CD4-positive, alpha-beta T cell treated with Interferon gamma for 1 hour (primary cell): ENCODE measurements at regions not wholly inside any gene's neighbourhood (a gene's known extent, or its start where the extent isn't known, plus 50 kb on each side); places are given as distances from the start of the nearest gene placed in this dataset.

Source experiments
- DNase-seq: peaks from one replicate; pipeline ENCODE4 v3.0.0-alpha.2; 2020

- DNase-seq: no peak
These were observed 172.8 kb downstream of the LINC00237 start for GRCh38 chr20:20933142-20933958.

- DNase-seq: no peak
These were observed 174.0 kb downstream of the LINC00237 start for GRCh38 chr20:20932156-20932555.

- no peak for DNase-seq
These were observed 174.5 kb downstream of the LINC00237 start for GRCh38 chr20:20931632-20932031.

DNA sequence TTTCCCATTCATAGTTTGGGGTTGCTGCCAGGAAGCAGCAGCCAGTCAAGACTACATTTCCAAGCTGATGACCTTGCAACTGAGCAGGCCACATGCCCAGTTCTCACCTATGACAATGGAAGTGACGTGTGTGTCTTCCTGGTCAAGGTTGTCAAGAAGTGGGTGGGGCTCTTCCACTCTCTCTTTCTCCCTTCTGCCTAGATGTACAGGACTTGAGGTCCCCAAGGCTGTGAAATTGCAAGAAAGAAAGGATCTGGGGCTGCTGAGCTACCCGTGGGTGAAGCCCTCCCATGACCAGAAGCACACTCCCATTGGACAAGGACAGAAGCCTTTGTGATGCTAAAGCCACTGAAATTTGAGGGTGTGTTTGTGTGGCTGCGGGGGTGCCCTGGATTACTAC is 175.1 kb downstream of the LINC00237 start:
- no peak for DNase-seq

- DNase-seq: no peak
These were observed 175.7 kb downstream of the LINC00237 start for GRCh38 chr20:20930500-20930899.

GRCh38 chr20:20929341-20929740 is 176.8 kb downstream of the LINC00237 start:
- no peak for DNase-seq

- no peak for DNase-seq
These were observed 179.8 kb downstream of the LINC00237 start for GRCh38 chr20:20926222-20926905.

DNA sequence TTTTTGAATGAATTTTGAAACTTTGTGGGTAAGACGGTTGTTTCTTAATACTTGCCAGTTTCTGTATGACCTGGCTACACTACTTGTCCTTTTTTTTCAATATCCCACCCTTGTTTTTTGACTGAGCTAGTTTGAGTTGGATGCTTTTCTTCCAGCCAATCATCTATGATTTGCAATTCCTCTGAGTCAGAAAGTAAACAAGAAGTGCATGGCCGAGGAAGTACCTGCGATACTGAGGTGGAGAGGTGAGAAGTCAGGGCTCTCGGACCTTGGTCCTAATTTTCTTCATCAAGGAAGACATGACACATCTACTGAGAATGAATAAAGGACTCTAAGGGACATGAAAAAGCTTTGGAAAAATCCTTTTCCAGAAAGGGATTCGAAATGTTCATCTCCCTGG is 185.7 kb downstream of the LINC00237 start:
- DNase-seq: no peak

DNA sequence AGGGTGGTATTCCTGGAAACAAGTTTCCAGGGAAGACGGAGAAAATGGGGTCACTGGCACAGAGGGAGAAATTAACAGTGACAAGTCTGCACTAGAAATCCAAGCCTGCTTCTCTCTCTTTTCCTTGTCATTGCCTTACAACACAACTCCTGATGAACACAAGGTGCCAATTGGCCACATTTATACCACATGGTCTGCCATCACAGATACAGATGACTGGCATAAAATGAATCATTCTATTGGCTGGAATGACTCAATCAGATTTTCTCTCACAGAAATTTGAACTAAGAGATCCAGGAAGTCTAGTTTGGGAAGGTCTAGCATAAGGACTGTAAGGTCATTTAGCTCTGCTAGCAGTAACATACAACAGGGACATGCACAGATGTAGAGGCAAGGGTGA is 190.3 kb downstream of the LINC00237 start:
- no peak for DNase-seq

DNA sequence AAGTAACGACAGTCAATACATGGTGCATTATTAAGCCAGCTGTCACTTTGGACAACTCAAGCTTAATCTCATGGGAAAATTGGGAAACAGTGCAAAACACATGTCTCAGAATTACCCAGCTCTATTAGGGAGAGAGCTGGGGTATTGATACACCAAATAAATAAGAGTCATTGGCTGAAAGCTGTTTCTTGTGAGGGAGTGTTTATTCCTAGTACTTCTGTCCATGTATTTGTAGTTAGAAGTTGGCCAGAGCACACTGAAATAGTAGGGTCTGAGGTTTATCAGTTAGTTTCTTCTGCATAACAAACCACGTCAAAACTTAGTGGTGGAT is 192.0 kb upstream of the RALGAPA2 start:
- DNase-seq: no peak

DNA sequence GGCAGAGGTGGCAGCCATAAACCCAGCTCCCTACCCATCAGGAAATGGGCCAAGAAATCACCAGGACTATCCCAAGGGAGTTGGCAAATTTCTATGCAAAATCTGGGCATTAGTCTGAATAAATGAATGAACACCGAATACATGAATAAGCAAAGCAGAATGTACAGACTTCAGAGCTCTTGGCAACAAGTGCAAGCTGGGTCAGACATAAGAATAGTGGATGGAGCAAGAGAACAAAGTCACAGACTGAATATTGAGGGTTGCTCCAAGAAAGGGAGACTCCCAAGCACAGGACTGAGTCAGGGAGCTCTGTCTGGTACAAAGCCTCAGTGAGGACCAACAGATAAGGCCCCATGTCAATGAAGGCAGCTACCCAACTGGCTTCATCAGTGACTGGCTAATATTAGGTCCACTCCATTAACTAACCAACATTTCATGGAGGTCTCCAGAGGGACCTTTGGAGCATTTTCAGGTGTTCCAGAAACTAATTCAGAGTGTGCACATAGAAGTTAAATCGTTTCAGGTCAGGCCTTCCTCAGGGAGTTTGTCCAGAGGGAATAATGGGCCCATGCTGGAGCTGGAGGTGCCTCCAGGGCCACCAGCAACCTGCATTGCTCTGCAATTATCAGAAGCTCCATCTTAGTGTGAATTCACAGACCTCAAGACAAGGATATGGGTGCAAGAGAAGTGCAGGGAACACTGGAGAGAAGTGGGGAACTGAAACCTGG is 191.5 kb upstream of the RALGAPA2 start:
- no peak for DNase-seq

DNA sequence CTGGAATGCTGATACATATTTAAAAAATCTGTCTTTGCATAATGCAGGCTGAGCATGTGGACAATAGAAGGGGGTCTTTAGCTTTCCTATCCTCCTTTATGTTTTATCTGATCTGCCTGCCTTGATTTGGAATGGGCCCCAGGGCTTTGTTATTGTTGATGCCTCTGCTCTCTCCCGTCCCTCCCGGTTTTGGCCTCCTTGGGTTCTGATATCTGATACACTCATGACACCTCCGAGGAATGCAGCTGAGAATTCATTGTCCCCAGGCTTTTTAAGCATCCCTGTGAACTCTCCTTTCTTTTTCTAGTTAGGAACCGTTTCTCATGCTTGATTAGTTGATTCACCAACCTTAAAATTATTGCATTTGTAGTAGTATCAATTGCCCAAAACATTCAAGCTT is 185.5 kb upstream of the RALGAPA2 start:
- no peak for DNase-seq

GRCh38 chr20:20897145-20897544 is 184.7 kb upstream of the RALGAPA2 start:
- DNase-seq: no peak

DNA sequence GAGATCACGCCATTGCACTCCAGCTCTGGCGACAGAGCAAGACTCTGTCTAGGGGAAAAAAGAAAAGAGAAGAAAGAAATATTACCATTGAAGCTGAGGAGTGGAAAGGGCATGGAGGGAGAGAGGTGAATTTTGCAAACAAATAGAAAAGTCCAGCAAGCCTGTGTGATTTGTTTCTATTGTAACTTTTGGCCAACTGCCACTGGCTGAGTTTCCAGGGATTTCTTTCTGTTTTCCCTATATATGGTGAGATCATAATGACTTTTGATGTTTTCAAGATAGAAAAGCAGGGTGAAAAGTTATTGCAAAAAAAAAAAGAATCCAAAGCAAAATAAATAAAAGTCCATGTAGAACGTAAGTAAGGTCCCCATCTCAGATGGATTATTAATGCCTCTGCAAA is 184.2 kb upstream of the RALGAPA2 start:
- DNase-seq: no peak

GRCh38 chr20:20895537-20895936 is 183.1 kb upstream of the RALGAPA2 start:
- DNase-seq: no peak

DNA sequence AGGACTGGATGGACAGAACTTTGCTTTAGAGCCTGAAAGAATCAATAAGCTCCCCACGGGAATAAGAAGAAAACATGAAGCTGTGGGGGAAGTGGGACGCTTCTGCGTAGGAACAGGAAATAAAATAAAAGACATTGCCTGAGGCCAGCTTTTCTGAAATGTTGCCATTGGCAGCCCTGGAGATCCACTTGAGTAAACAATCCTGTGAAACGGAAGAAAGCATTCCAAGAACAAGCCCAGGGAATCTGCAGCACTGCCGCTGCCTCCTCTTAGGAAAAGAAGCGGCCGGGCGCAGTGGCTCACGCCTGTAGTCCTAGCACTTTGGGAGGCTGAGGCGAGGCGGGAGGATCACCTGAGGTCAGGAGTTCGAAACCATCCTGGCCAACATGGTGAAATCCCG is 182.3 kb upstream of the RALGAPA2 start:
- no peak for DNase-seq

GRCh38 chr20:20894280-20894679 is 181.8 kb upstream of the RALGAPA2 start:
- no peak for DNase-seq

GRCh38 chr20:20892328-20892727 is 179.9 kb upstream of the RALGAPA2 start:
- DNase-seq: no peak

- no peak for DNase-seq
These were observed 178.3 kb upstream of the RALGAPA2 start for GRCh38 chr20:20890751-20891150.

GRCh38 chr20:20888936-20889335 is 176.5 kb upstream of the RALGAPA2 start:
- no peak for DNase-seq

GRCh38 chr20:20888266-20888656 is 175.8 kb upstream of the RALGAPA2 start:
- DNase-seq: no peak

GRCh38 chr20:20887593-20888265 is 175.3 kb upstream of the RALGAPA2 start:
- DNase-seq: no peak

DNA sequence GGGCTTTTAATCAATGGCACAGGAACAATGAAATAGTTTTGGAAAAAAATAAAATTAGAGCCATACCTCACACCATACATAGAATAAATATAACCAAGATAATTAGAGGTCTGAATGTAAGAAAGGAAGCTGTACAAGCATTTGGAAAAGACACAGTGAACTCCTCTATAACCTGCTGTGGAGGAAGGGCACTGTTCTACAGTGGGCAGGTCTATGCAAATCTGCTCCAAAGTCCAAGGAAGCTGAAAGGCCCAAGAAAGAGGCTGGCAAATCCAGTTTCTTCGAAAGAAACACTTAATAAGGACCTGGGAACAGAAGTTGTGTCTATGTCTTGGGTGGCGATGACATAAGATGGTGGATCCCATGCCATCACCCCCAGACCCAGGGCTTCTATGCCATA is 169.4 kb upstream of the RALGAPA2 start:
- DNase-seq: no peak
